Suprapubic skin (tissue), 4 donors: ENCODE measurements at regions not wholly inside any gene's neighbourhood (a gene's known extent, or its start where the extent isn't known, plus 50 kb on each side); places are given as distances from the start of the nearest gene placed in this dataset.

ENCODE experiments used
- DNase-seq, 2 donors: peaks; one replicate each; pipeline ENCODE4 v3.0.0-alpha.2; 2019; ENCODE audit warnings: low spot score in 2 of 2
- H3K27ac ChIP-seq: fragments of 200-600 bp; sonication (generic); one replicate; pipeline ENCODE4 v1.5.1; 2019
- H3K27me3 ChIP-seq: fragments of 200-600 bp; sonication (generic); one replicate; pipeline ENCODE4 v1.5.1; 2019
- H3K36me3 ChIP-seq: fragments of 200-600 bp; sonication (generic); one replicate; pipeline ENCODE4 v1.5.1; 2019
- H3K4me1 ChIP-seq: fragments of 200-600 bp; sonication (generic); one replicate; pipeline ENCODE4 v1.5.1; 2019
- H3K4me3 ChIP-seq: fragments of 200-600 bp; sonication (generic); one replicate; pipeline ENCODE4 v1.5.1; 2019; ENCODE audit warnings: mild to moderate bottlenecking
- H3K9me3 ChIP-seq: fragments of 200-600 bp; sonication (generic); one replicate; pipeline ENCODE4 v1.5.1; 2019
- EP300 ChIP-seq: sonication (generic); formaldehyde crosslinking; IDR thresholded peaks from one replicate; pipeline ENCODE4 v1.6.1; 2017; ENCODE audit warnings: antibody characterized with exemption
- POLR2A ChIP-seq, 2 donors: fragments of 450-650 bp; IDR thresholded peaks; one replicate each; pipeline ENCODE4 v1.6.1; 2017; ENCODE audit warnings: antibody characterized with exemption in 2 of 2, mild to moderate bottlenecking in 2 of 2, moderate library complexity in 2 of 2
- POLR2AphosphoS5 ChIP-seq, 3 donors: sonication (generic); formaldehyde crosslinking; IDR thresholded peaks; one replicate each; pipeline ENCODE4 v1.6.1; 2017; ENCODE audit warnings: antibody characterized with exemption in 3 of 3
- WGBS: methylation state at CpG from one replicate; pipeline ENCODE4 v1.1.5; 2018; 5-methylcytosine and 5-hydroxymethylcytosine counted together
- TF ChIP-seq, protein P1 (sequence below), 2 donors: fragments of 200-600 bp in 1 of 2; fragments of 450-650 bp in 1 of 2; sonication (generic) in 1 of 2; IDR thresholded peaks; one replicate each; pipeline ENCODE4 v1.5.1; 2016 to 2019; ENCODE audit warnings: antibody characterized with exemption in 2 of 2, mild to moderate bottlenecking in 1 of 2, moderate library complexity in 1 of 2

GRCh38 chr13:90824032-90824431 lies 523.5 kb upstream of the MIR17HG start:
- no peak for DNase-seq

GRCh38 chr13:90826688-90827087 lies 520.8 kb upstream of the MIR17HG start:
- no peaks in the 10 kb centered on the region for H3K27me3 ChIP-seq
- H3K27ac ChIP-seq = no peak overlapping the region
- no peak overlapping the region for H3K4me3 ChIP-seq
- H3K9me3 ChIP-seq = no peaks in the 10 kb centered on the region
- 95% methylated on average over 2 of the region's 2 CpGs for WGBS
- TF ChIP-seq EP300 = no peak
- TF ChIP-seq, protein P1, sequence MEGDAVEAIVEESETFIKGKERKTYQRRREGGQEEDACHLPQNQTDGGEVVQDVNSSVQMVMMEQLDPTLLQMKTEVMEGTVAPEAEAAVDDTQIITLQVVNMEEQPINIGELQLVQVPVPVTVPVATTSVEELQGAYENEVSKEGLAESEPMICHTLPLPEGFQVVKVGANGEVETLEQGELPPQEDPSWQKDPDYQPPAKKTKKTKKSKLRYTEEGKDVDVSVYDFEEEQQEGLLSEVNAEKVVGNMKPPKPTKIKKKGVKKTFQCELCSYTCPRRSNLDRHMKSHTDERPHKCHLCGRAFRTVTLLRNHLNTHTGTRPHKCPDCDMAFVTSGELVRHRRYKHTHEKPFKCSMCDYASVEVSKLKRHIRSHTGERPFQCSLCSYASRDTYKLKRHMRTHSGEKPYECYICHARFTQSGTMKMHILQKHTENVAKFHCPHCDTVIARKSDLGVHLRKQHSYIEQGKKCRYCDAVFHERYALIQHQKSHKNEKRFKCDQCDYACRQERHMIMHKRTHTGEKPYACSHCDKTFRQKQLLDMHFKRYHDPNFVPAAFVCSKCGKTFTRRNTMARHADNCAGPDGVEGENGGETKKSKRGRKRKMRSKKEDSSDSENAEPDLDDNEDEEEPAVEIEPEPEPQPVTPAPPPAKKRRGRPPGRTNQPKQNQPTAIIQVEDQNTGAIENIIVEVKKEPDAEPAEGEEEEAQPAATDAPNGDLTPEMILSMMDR (IDR thresholded peaks at IDR 0.05) = no peak
- TF ChIP-seq POLR2AphosphoS5 (IDR thresholded peaks at IDR 0.05) = no peak
- TF ChIP-seq POLR2A (IDR thresholded peaks at IDR 0.05) = no peak
- H3K4me1 ChIP-seq = no peaks in the 10 kb centered on the region
- DNase-seq = no peak
- no peaks in the 10 kb centered on the region for H3K36me3 ChIP-seq

More at GRCh38 chr13:90824032-90824431, 523.5 kb upstream of the MIR17HG start:
- TF ChIP-seq POLR2A (IDR thresholded peaks at IDR 0.05) = no peak
- no peak for TF ChIP-seq EP300
- TF ChIP-seq, protein P1 (IDR thresholded peaks at IDR 0.05) = no peak
- no peak for TF ChIP-seq POLR2AphosphoS5 (IDR thresholded peaks at IDR 0.05)
- Histone ChIP-seq H3K4me3 (no peak overlapping the region), H3K36me3 (no peaks in the 10 kb centered on the region), H3K4me1 (no peaks in the 10 kb centered on the region), H3K9me3 (no peaks in the 10 kb centered on the region), H3K27me3 (no peaks in the 10 kb centered on the region), H3K27ac (no peak overlapping the region)
- 54% methylated on average over 2 of the region's 2 CpGs for WGBS

DNA sequence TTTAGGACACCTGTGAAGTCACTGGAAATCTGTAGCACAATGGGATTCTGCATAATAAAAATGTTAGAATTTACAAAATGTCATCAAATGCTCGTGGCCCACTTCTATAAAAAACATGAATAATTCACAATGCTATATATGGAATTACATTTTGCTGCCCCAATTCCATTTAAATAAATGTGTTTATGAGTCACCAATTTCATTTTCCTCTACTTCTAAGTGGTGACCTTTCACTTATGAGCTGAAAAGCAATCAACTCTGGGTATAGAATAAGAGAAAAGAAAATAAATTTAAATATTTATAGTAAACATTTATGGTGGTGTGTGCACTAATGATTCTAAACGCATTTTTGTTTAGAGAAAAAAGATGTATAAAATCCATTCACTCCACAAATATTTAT lies 516.7 kb upstream of the MIR17HG start:
- no peak for DNase-seq
- Histone ChIP-seq H3K4me1 (no peaks in the 10 kb centered on the region), H3K27me3 (no peaks in the 10 kb centered on the region), H3K36me3 (no peaks in the 10 kb centered on the region), H3K27ac (no peak overlapping the region), H3K9me3 (no peaks in the 10 kb centered on the region), H3K4me3 (no peak overlapping the region)
- TF ChIP-seq, protein P1 (IDR thresholded peaks at IDR 0.05) = no peak
- no peak for TF ChIP-seq POLR2A (IDR thresholded peaks at IDR 0.05)
- TF ChIP-seq EP300 = no peak
- TF ChIP-seq POLR2AphosphoS5 (IDR thresholded peaks at IDR 0.05) = no peak
- 63% methylated on average over 2 of the region's 2 CpGs for WGBS

DNA sequence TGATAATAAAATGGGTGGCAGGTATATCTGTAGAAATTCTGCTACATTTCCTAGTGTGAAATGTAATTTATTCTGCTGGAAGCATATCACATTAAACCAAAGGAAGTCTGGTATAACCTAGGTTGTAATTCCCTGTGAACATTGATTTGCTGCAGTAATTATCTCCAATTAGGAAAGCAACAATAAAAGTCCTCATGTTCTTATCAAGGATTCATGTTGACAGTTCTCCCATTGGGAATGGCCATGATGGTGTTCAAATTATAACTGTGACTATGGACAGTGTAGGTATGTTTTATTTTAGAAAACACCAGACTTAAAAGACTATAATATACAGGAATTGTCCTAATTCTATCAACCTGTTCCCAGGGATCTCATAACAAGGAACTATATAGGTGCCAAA lies 513.5 kb upstream of the MIR17HG start:
- no peaks in the 10 kb centered on the region for H3K36me3 ChIP-seq
- DNase-seq = no peak
- no peak overlapping the region for H3K27ac ChIP-seq
- no peaks in the 10 kb centered on the region for H3K4me1 ChIP-seq
- H3K27me3 ChIP-seq = no peaks in the 10 kb centered on the region
- no peak overlapping the region for H3K4me3 ChIP-seq
- H3K9me3 ChIP-seq = no peaks in the 10 kb centered on the region
- no peak for TF ChIP-seq EP300
- no peak for TF ChIP-seq POLR2A (IDR thresholded peaks at IDR 0.05)
- TF ChIP-seq POLR2AphosphoS5 (IDR thresholded peaks at IDR 0.05) = no peak
- TF ChIP-seq, protein P1 (IDR thresholded peaks at IDR 0.05) = no peak

GRCh38 chr13:90834700-90835099 lies 512.8 kb upstream of the MIR17HG start:
- Histone ChIP-seq H3K36me3 (no peaks in the 10 kb centered on the region), H3K9me3 (no peaks in the 10 kb centered on the region), H3K27me3 (no peaks in the 10 kb centered on the region), H3K27ac (no peak overlapping the region), H3K4me1 (no peaks in the 10 kb centered on the region), H3K4me3 (no peak overlapping the region)
- TF ChIP-seq, protein P1 (IDR thresholded peaks at IDR 0.05) = no peak
- TF ChIP-seq EP300 (no peak), POLR2AphosphoS5 (IDR thresholded peaks at IDR 0.05) (no peak), POLR2A (IDR thresholded peaks at IDR 0.05) (no peak)
- no peak for DNase-seq
- WGBS = 90% methylated on average over 5 of the region's 5 CpGs
